ENCODE measurements at regions not wholly inside any gene's neighbourhood (a gene's known extent, or its start where the extent isn't known, plus 50 kb on each side); places are given as distances from the start of the nearest gene placed in this dataset.
"Not testable (repeated sequence)": the region's sequence is repeated elsewhere in the genome, so short reads cannot be mapped to it uniquely, and the experiment has no call there.

DNA sequence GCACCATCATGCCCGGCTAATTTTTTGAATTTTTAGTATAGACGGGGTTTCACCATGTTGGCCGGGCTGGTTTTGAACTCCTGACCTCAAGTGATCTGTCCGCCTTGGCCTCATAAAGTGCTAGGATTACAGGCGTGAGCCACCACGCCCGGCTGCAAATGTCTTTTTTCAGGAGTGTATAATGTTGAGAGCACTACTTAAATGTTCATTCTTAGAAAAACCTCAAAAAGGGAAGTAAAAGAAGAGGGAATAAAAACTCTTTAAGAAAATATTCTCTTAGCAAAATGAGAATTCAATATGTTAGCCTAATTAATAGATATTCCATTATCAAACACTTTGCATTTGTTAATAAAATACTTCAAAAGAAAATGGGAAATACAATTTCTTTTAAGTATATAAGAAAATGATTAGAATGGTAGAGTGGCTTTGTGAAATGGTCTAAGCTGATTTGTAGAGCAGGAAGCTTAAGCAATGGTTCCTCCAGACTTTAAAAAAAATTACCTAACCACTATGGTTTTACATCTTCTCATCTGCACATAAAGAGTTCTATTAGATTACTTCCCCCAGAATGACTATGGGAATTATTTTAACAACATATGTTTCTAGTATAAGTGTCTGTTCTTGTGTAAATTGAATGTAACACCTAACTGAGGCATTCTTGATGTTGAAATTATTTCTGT is 226.7 kb upstream of the ALCAM start:
- DNase-seq (ENCODE audit: low read depth in 1 of 2, low spot score in 1 of 2), result no peak

DNA sequence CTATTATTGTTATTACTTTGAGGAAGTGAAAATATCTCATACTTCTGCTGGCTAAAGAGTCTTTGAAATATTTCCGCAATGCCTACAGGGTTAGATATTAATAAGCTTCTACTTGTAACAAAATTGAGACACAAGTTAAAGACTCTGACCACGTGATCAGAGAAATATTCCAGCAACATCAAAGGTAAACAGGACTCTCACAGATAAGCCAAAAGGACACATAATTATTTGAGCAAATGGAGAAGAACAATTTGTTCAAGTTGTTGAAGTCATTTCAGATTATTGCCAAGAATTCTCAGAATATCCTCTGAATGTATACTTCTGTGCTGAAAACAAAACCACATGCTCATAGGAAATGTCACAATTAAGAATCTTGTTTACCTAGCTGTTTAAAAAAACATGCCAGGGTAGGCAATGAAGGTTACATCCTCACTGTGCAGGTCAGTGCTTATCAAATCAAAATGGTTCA is 225.8 kb upstream of the ALCAM start:
- DNase-seq (ENCODE audit: low read depth in 1 of 2, low spot score in 1 of 2), result no peak

DNA sequence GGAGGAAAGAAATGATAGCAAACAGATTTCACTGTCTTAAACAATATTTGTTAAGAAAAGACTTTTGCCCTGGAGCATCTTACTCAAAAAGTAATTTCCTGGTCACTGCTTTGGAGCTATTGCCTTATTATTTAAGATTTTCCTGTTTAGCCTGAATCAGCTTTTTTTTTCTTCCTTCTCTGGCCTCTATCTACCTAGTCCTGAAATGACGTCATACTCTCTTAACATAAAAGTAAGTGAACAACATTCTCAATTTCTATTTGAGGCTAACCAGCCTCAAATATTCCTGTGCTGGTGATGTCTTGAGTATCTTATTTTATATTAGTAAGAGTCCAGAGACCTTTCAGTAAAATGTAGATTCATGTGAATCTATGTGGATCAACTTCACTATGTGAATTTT is 221.9 kb upstream of the ALCAM start:
- no peak for DNase-seq (ENCODE audit: low read depth in 1 of 2, low spot score in 1 of 2)

DNA sequence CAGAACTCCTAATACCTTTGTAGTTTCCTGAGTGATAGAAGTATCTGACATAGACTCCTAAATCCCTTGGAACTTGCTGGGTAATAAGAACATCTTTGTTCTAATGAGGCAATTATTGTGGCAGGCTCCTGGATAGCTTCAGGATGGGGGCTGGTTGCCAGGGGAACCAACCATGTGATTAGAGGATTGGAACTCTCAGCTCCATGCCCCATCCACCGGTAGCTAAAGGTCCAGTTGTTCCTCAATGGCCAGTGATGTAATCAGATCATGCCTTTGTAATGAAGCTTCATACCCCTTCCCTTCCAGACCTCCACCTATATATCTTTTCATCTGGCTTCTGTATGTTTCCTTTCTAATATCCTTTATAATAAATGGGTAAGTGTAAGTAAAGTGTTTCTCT is 221.2 kb upstream of the ALCAM start:
- no peak for DNase-seq (ENCODE audit: low read depth in 1 of 2, low spot score in 1 of 2)

DNA sequence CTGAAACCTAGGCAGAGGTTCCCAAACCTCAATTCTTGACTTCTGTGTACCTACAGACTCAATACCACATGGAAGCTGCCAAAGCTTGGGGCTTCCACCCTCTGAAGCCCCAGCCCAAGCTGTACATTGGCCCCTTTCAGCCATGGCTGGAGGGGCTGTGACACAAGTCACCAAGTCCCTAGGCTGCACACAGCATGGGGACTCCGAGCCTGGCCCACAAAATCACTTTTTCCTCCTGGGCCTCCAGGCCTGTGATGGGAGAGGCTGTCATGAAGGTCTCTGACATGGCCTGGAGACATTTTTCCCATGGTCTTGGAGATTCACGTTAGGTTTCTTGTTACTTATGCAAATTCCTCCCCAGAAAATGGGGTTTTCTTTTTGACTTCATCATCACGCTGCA is 217.5 kb upstream of the ALCAM start:
- not testable (repeated sequence) for DNase-seq (ENCODE audit: low read depth in 1 of 2, low spot score in 1 of 2)

DNA sequence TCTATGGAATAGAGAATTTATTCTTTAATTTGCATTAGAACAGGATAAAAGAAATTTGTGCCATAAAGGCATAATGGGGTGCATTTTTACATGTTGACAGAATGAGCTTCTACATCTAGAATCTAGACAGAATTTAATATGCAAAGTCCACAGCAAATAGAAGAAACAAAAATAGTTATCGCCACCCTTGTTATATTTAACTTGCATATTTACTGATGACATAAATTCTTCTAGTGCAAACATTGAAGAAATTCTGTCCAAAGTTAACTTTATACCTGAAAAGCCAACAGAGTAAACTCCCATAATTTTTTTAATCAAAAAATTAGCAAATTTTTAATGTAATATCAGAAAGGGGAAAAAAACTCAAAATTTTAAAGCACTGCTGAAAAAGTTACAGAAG is 213.7 kb upstream of the ALCAM start:
- DNase-seq (ENCODE audit: low read depth in 1 of 2, low spot score in 1 of 2), result no peak

DNA sequence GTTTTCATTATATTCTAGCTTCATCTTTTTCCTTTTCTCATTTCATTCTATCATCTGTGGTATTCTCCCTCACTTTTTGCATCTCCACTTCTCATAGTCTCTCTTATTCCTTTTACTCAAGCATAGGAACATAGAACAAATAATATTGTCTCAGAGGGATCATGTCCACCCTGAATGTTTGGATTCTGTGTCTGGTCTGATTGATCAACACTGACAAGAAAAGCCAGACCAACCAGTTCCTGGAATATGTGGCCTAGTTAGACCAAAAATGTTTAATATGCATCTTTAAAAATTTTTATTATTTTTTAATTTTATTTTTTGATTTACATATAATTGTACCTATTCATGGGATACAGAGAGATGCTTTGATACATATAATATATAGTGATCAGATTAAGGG is 212.0 kb upstream of the ALCAM start:
- no peak for DNase-seq (ENCODE audit: low read depth in 1 of 2, low spot score in 1 of 2)

DNA sequence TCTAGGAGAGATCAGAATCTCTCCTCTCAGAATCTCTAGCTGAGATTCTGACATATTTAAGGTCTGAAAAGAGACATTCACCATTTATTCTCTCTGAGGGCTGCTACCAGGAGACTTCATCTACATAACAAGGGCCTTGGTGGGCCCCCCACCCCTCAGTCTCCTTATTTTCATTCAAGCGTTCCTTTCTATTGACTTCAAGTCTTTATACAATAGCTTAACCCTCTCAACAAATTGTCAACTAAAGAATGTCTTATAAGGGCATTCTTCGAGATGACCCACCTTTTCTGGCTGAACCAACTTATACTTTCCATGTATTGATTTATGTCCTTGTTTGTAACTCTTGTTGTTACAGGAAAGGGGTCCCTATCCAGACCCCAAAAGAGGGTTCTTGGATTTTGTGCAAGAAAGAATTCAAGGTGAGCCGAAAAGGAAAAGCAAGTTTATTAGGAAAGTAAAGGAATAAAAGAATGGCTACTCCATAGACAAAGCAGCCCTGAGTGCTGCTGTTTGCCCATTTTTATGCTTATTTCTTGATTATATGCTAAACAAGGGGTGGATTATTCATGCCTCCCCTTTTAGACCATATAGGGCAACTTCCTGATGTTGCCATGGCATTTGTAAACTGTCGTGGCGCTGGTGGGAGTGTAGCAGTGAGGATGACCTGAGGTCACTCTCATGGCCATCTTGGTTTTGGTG is 209.5 kb upstream of the ALCAM start:
- no peak for DNase-seq (ENCODE audit: low read depth in 1 of 2, low spot score in 1 of 2)

DNA sequence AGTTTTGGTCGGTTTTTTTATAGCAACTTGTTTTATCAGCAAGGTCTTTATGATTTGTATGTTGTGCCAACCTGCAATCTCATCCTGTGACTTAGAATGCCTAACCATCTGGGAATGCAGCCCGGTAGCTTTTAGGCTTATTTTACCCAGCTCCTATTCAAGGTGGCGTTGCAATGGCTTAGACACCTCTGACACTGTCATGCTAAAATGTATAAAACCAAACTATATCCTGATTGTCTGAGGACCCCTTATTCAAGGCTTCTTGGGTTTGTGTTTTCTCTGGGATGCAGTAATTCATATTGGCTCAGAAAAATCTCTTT is 209.0 kb upstream of the ALCAM start:
- DNase-seq (ENCODE audit: low read depth in 1 of 2, low spot score in 1 of 2), result no peak

DNA sequence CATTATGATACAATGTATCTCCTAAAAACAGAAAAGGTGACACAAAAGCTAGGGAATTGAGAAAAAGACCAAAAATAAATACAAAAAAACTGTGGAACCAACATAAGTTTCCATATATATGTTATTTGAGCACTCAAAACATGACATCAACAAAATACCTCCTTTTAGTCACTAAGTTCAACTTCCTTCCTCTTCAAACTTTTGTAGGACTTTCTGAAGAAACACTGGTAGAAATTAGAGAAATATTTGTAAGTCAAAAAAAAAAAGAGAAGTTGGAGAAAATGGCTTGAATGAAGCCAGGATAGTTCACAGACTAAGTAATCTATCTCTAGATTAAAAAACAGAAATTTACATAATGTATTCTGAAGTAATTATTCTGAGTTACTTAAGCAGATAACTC is 208.4 kb upstream of the ALCAM start:
- no peak for DNase-seq (ENCODE audit: low read depth in 1 of 2, low spot score in 1 of 2)

DNA sequence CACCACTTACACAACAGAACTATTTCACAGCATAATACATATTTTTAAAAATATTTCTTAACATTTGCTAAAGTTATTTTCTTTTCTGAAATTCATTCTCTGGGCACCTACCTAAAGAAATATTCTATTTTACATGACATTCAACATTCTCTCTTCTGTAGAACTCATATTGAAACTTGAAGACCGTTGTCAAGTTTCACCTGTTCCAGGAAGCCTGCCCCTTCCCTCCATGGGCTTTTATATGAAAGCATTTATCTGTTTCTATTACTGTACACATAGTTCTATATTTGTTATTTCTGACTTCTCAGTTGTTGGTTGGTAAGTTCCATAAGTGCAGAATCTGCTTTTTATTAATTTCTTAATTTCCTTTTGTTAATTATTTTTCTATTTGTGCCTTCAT is 204.3 kb upstream of the ALCAM start:
- DNase-seq (ENCODE audit: low read depth in 1 of 2, low spot score in 1 of 2), result no peak

DNA sequence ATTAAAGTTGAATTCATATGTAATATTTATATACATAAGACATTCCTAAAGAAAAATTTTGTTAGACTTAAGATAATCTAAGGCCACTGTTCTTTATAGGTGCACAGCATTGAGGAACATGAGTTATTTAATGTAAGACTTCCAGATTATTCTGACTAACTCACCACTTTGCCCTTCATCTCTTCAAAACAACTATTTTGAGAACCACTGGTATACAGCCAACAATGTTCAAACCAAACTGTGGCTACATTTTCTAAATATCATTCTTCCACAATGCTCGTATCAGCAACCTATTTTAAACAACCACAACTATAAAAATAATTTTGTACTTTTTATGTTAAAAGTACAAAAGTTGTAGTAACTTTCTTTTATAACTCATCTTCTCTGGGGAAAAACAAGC is 199.8 kb upstream of the ALCAM start:
- DNase-seq (ENCODE audit: low read depth in 1 of 2, low spot score in 1 of 2), result no peak

DNA sequence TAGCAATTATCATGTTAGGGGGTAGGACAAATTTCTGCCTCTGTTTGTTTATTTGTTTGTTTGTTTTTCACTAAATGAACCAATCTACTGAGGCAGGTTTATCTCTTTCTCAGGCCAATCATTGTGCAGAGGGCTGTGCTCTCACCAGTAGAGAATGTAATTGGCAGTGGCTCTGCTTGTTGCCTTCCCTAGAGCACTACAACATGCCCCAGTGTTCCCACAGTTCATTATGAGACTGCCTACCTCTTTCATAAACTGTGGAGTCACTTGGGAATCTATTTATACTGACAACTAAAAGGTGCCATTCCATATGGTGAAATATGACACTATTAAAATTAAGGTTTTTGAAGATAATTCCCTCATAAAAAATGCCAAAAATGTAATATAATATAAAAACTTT is 196.3 kb upstream of the ALCAM start:
- no peak for DNase-seq (ENCODE audit: low read depth in 1 of 2, low spot score in 1 of 2)

DNA sequence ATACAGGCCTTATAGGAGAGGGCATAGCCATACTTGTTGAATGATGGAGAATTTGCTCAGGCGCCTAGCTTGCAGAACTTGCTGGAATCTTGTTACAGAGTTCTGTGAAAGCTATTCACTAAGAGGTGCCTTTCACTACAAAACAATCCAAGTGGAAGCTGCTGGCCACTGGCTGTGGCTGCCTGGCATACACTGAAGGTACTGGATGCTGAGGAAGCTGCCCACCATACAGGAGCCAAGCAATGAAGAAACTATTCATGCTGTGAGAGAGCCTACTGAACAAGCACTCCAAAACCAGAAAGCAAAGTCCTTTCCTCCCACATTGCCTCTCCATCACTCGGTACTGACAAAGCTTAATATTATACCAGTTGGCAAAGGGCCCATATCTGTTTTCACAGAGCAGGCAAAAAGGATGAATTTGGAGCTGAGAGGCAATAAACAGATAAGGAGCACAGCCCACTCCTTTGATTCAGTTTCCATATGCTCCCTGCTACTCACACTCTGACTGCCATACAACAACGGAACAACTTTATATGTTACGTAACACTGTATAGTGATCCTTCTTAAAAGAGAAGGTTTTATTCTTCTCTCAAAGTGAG is 192.6 kb upstream of the ALCAM start:
- DNase-seq (ENCODE audit: low read depth in 1 of 2, low spot score in 1 of 2), result no peak

DNA sequence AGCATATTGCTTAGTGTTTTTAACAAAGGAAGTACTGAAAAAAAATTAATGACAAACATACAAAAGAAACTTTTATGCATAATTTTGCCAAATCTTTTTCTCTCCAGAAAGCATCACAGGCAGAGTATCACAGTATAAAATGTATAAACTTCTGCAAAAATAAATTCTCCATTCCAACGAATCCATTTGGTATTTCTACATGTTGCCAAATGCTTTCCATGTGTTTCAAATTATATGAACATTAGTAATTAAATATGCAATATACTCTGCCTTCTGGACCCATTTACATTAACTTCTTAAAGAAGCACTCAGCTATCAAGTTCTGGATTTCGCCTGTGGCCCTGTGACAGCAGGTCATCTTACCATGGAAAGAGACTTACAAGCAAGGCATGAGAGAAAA is 189.1 kb upstream of the ALCAM start:
- DNase-seq (ENCODE audit: low read depth in 1 of 2, low spot score in 1 of 2), result no peak

DNA sequence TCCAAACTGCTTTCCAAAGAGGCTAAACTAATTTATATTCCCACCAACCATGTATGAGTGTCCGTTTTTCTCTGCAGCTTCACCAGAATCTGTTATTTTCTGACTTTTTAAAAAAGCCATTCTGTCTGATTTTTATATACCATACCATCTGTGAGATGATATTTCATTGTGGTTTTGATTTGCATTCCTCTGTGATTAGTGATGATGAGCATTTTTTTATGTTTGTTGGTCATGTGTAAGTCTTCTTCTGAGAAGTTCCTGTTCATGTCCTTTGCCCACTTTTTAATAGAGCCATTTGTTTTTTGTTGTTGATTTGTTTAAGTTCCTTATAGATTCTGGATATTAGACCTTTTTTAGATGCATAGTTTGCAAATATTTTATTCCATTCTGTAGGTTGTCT is 179.4 kb upstream of the ALCAM start:
- no peak for DNase-seq (ENCODE audit: low read depth in 1 of 2, low spot score in 1 of 2)

DNA sequence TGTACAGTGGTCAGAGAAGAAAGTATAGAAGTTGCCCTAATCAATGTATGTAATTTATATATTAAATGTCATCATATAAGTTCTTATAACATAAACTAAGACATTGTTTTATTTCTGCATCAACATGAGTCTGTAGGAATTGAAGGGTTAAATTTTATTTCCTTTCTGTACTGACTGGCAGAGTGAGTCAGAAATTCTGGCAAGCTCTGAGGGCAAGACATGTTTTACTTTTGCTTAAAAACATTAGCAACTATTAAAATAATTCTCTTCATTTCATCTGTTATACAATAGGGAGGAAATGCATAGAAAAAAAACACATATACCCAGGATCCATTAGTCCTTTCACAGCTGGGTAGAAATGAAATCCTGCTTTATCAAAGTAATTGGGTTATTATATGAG is 171.4 kb upstream of the ALCAM start:
- DNase-seq (ENCODE audit: low read depth in 1 of 2, low spot score in 1 of 2), result no peak

DNA sequence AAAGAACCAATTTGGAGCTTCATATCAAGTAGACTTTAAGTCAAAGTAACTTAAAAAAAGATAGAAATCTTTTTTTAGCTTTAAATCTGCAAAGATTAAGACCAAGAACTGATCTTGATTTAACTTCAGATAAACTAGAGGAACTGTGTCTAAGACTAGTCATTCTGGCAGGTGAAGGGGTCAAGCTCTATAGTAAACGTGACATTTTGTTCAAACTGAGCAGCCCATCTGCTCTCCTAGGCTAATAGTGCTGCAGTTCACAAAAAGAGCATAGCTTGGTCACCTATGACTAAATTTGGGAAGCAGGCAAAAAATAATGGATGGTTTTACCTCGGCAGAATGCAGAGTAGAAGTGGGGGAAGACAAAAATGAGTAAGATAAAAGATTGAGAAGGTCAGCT is 168.8 kb upstream of the ALCAM start:
- DNase-seq (ENCODE audit: low read depth in 1 of 2, low spot score in 1 of 2), result no peak

DNA sequence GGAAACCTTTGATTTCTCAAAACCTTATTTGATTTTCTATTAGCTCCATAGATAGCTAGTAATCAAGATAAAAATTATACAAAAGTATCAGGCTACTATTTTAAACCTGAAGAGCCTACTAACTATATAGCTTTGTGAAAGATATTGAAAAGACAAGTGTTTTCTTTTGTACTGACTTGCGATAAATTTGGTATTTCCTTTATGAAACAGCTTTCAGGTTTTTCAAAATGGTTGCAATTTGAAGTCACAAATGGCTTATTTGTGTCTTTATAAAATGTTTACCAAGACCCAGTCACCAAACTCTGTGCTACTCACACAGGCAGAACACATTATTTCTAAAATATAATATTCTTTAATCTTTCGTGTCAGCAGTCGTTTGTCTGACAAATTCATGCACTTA is 167.5 kb upstream of the ALCAM start:
- DNase-seq (ENCODE audit: low read depth in 1 of 2, low spot score in 1 of 2), result no peak

DNA sequence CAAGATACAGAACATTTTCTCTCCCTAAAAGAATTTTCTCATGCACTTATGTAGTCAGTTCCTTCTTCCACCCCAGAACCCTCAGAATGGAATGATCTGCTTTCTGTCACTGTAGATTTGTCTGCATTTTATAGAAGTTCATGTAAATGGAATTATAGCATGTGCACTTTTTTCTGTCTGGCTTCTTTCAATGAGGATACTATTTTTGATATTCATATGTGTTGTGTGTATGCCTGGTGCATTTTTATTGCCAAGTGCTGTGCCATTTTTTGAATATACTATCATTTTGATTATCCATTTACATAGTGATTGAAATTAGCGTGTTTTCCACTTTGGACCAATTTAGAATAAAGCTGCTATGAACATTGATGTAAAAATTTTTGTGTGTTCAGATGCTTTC is 156.6 kb upstream of the ALCAM start:
- no peak for DNase-seq (ENCODE audit: low read depth in 1 of 2, low spot score in 1 of 2)

DNA sequence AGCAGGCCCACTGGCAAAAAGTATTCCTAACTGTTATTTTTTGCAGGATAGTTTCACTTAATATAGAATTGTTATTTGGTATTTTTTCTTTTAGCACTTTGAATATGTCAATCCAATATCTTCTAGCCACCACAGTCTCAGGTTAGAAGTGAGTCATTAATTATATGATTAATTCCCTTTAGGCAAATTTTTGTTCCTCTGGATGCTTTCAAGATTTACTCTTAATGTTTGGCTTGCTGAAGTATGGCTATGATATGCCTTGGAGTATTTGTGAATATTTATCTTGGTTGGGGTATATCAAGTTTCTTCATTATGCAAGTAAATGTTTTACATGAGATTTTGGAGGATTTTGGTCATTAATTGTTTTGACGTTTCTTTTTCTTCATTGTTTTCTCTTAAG is 152.1 kb upstream of the ALCAM start:
- no peak for DNase-seq (ENCODE audit: low read depth in 1 of 2, low spot score in 1 of 2)

DNA sequence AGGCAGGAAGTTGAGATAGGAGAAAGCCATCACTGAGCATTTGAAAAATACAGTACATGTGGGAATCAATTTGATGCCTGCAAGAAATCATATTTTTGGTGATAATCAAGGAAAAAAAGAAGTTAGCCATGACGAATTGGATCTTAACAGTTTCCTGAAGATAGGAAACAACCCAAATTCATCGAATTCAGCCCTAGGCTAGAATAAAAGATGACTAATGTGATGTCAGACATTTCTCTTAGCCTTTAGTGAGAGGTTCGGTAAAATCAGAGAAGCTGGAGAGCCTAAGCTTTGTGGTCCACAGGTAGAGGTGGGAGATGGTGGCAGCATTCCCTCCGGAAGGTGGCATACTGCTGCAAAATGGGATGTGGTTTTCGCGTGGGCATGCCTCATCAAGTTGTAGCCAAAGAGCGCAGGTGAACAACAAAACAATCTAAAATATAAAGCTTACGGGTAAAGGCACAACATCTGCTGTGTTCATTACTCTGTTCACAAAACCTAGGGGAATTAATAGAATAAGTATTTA is 144.1 kb upstream of the ALCAM start:
- no peak for DNase-seq (ENCODE audit: low read depth in 1 of 2, low spot score in 1 of 2)

DNA sequence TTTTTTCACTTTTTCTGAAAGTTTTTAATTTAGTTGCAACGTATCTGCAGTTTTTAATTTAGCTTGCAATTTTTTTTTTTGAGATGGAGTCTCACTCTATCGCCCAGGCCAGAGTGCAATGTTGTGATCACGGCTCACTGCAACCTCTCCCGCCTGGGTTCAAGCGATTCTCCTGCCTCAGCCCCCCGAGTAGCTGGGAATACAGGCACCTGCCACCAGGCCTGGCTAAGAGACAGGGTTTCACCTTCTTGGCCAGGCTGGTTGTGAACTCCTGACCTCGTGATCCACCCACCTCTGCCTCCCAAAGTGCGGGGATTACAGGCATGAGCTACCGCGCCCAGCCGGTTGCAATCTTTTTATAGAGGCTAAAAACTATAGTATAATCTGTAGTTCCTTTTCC is 142.9 kb upstream of the ALCAM start:
- DNase-seq (ENCODE audit: low read depth in 1 of 2, low spot score in 1 of 2), result no peak

All from stimulated activated CD4-positive, alpha-beta T cell treated with anti-CD3 and anti-CD28 coated beads, Interleukin-15, amount 100 ng/mL, for 1 hour (primary cell).